Mesendoderm (in vitro differentiated cells): ENCODE measurements at regions not wholly inside any gene's neighbourhood (a gene's known extent, or its start where the extent isn't known, plus 50 kb on each side); places are given as distances from the start of the nearest gene placed in this dataset.
A peak's percentile ranks its signal among the peaks of the same experiment; 100 is the strongest.

ENCODE experiments used
- DNase-seq: peaks from one replicate; pipeline ENCODE4 v3.0.0; 2013
- H2AK5ac ChIP-seq: 2 replicates; pipeline ENCODE4 v1.6.1; 2013; ENCODE audit warnings: low read length, inconsistent platforms
- H2BK120ac ChIP-seq: 2 replicates; pipeline ENCODE4 v1.6.1; 2013; ENCODE audit warnings: low read depth, mild to moderate bottlenecking, low read length, moderate library complexity, mixed read lengths
- H2BK15ac ChIP-seq: replicated peaks from 2 replicates; pipeline ENCODE4 v1.6.1; 2013; ENCODE audit warnings: low read depth, mild to moderate bottlenecking, moderate library complexity
- H2BK5ac ChIP-seq: 2 replicates; pipeline ENCODE4 v1.6.1; 2013; ENCODE audit warnings: low read length, inconsistent platforms
- H3K18ac ChIP-seq: 2 replicates; pipeline ENCODE4 v1.6.1; 2013; ENCODE audit warnings: mild to moderate bottlenecking, low read length, mixed read lengths
- H3K23ac ChIP-seq: one replicate; pipeline ENCODE4 v1.6.1; 2013; ENCODE audit warnings: low read length
- H3K27ac ChIP-seq: 2 replicates; pipeline ENCODE4 v1.5.1; 2013; ENCODE audit warnings: low read depth, mild to moderate bottlenecking, inconsistent platforms, low read length, moderate library complexity
- H3K27me3 ChIP-seq: 2 replicates; pipeline ENCODE4 v1.6.1; 2013; ENCODE audit warnings: low read length, control low read depth, mild to moderate bottlenecking, inconsistent platforms; ENCODE audit not compliant: insufficient read depth, poor library complexity
- H3K36me3 ChIP-seq: 2 replicates; pipeline ENCODE4 v1.6.1; 2013; ENCODE audit warnings: low read length, inconsistent platforms; ENCODE audit not compliant: control insufficient read depth, insufficient read depth
- H3K4ac ChIP-seq: one replicate; pipeline ENCODE4 v1.6.1; 2013; ENCODE audit warnings: low read depth, mild to moderate bottlenecking, low read length, moderate library complexity
- H3K4me1 ChIP-seq: 2 replicates; pipeline ENCODE4 v1.6.1; 2013; ENCODE audit warnings: low read depth, low read length, inconsistent platforms; ENCODE audit not compliant: control insufficient read depth
- H3K4me2 ChIP-seq: 2 replicates; pipeline ENCODE4 v1.6.1; 2013; ENCODE audit warnings: low read length
- H3K4me3 ChIP-seq: 2 replicates; pipeline ENCODE4 v1.5.1; 2013; ENCODE audit warnings: mild to moderate bottlenecking, low read length
- H3K56ac ChIP-seq: one replicate; pipeline ENCODE4 v1.6.1; 2013; ENCODE audit warnings: low read length
- H3K79me1 ChIP-seq: 2 replicates; pipeline ENCODE4 v1.6.1; 2013; ENCODE audit warnings: low read length, inconsistent platforms
- H3K79me2 ChIP-seq: 2 replicates; pipeline ENCODE4 v1.6.1; 2013; ENCODE audit warnings: mild to moderate bottlenecking, low read length; ENCODE audit not compliant: control insufficient read depth, insufficient read depth
- H3K9ac ChIP-seq: 2 replicates; pipeline ENCODE4 v1.6.1; 2013; ENCODE audit warnings: low read length, inconsistent platforms
- H4K5ac ChIP-seq: one replicate; pipeline ENCODE4 v1.6.1; 2013; ENCODE audit warnings: low read length
- H4K8ac ChIP-seq: one replicate; pipeline ENCODE4 v1.6.1; 2013; ENCODE audit warnings: low read depth, mild to moderate bottlenecking, control low read depth, low read length, moderate library complexity
- WGBS: extraction: QIAGEN DNeasy Blood & Tissue Kit; methylation state at CpG from one replicate; pipeline ENCODE4 v1.1.7; 2013; ENCODE audit warnings: low lambda C conversion rate, missing lambda C conversion rate; ENCODE audit not compliant: insufficient coverage; ENCODE audit errors: extremely low coverage; 5-methylcytosine and 5-hydroxymethylcytosine counted together

DNA sequence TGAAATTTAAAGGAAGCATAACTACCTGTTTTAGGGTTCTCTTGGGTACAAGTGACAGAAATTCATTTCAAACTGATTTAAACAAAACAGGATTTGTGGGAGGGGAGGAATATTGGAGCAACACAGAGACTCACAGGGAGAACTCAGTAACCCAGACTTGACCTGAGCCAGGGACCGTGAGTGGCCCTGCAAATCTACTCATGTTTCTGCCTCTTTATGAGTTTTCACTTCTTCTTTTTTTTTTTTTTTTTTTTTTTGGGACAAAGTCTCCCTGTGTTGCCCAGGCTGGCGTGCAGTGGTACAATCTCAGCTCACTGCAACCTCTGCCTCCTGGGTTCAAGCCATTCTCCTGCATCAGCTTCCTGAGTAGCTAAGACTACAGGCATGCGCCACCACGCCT lies 405.6 kb upstream of the ZNF608 start:
- no peaks in the 10 kb centered on the region for H3K27me3 ChIP-seq
- no peak overlapping the region for H2BK120ac ChIP-seq
- no peak overlapping the region for H2AK5ac ChIP-seq
- H3K4me1 ChIP-seq: no peaks in the 10 kb centered on the region
- no peak overlapping the region for H3K18ac ChIP-seq
- H3K23ac ChIP-seq: no peak overlapping the region
- no peak overlapping the region for H3K4ac ChIP-seq
- no peaks in the 10 kb centered on the region for H3K79me1 ChIP-seq
- H3K4me3 ChIP-seq: no peak overlapping the region
- H4K8ac ChIP-seq: no peak overlapping the region
- no peaks in the 10 kb centered on the region for H3K36me3 ChIP-seq
- no peak for DNase-seq
- H4K5ac ChIP-seq: no peak overlapping the region
- no peak overlapping the region for H3K4me2 ChIP-seq
- no peaks in the 10 kb centered on the region for H3K79me2 ChIP-seq
- no CpG with 5 or more reads among the region's 4 CpGs for WGBS
- H2BK5ac ChIP-seq: no peak overlapping the region
- no peak overlapping the region for H3K56ac ChIP-seq
- no peak overlapping the region for H2BK15ac ChIP-seq
- H3K9ac ChIP-seq: no peak overlapping the region
- H3K27ac ChIP-seq: no peak overlapping the region

DNA sequence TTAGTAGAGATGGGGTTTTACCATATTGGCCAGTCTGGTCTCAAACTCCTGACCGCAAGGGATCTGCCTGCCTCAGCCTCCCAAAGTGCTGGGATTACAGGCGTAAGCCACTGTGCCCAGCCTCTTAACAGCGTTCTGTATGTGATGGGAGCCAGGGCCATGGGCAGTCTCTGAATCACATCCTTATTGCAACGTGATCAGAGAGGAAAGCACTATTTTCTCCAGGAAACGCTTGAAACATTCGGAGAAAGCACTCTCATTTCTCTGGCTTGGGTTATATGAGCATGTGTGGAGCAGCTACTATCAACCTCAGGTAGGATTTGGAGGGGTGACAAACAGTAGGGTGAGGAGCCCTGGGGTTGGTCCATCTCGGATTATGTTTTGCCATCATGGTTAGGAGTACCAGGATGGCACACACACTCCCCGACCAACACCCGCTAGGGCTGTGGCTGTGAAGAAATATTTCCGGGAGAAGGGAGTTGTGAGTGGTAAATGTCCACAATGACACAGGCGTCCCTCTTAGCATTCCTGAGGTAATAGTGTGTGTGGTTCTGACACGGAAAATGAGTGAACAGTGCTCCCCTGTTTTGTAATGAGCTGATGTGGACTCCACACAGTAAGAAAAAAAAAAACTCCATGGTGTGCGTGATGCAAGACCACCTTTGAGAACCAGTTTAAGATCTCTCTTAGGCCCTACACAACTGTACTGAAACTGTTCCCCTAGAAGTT lies 406.2 kb upstream of the ZNF608 start:
- Histone ChIP-seq H3K27me3 (no peaks in the 10 kb centered on the region), H3K4me3 (no peak overlapping the region), H3K23ac (no peak overlapping the region), H3K27ac (no peak overlapping the region), H2AK5ac (no peak overlapping the region), H3K4me1 (no peaks in the 10 kb centered on the region), H3K79me1 (no peaks in the 10 kb centered on the region), H3K36me3 (no peaks in the 10 kb centered on the region), H2BK120ac (no peak overlapping the region), H3K79me2 (no peaks in the 10 kb centered on the region), H3K4ac (no peak overlapping the region), H3K18ac (no peak overlapping the region), H3K9ac (no peak overlapping the region), H4K5ac (peak overlapping the region; percentile 9), H2BK5ac (no peak overlapping the region), H3K56ac (no peak overlapping the region), H3K4me2 (no peak overlapping the region), H4K8ac (no peak overlapping the region), H2BK15ac (no peak overlapping the region)
- WGBS: no CpG with 5 or more reads among the region's 13 CpGs
- DNase-seq: no peak

DNA sequence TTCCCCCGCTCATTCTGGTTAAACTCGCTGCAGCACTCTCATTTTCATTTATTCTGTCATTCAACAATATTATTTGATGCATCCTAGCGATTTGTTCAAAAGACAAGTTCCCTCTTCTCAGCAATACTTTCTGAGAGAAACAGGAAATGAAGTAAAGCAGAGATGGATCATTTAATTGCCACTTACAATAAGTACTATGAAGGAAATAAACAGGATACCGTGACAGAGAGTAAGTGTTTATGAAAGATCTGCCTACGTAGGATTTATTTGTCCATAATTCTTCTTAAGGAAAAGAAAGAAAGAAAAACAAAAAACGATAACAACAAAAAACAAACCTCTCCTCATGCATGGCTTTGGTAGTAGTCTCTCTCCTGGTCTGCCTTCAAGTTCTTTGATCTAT lies 406.8 kb upstream of the ZNF608 start:
- H3K18ac ChIP-seq: no peak overlapping the region
- no peak for DNase-seq
- no peaks in the 10 kb centered on the region for H3K36me3 ChIP-seq
- H3K4me1 ChIP-seq: no peaks in the 10 kb centered on the region
- no peak overlapping the region for H3K56ac ChIP-seq
- no peak overlapping the region for H3K23ac ChIP-seq
- no peak overlapping the region for H4K8ac ChIP-seq
- WGBS: no CpG with 5 or more reads among the region's 6 CpGs
- H3K27me3 ChIP-seq: no peaks in the 10 kb centered on the region
- no peak overlapping the region for H2AK5ac ChIP-seq
- no peak overlapping the region for H2BK15ac ChIP-seq
- H3K79me2 ChIP-seq: no peaks in the 10 kb centered on the region
- no peaks in the 10 kb centered on the region for H3K79me1 ChIP-seq
- no peak overlapping the region for H2BK5ac ChIP-seq
- H3K4ac ChIP-seq: no peak overlapping the region
- H4K5ac ChIP-seq: no peak overlapping the region
- no peak overlapping the region for H3K27ac ChIP-seq
- H3K9ac ChIP-seq: no peak overlapping the region
- H3K4me2 ChIP-seq: no peak overlapping the region
- H3K4me3 ChIP-seq: no peak overlapping the region
- no peak overlapping the region for H2BK120ac ChIP-seq

DNA sequence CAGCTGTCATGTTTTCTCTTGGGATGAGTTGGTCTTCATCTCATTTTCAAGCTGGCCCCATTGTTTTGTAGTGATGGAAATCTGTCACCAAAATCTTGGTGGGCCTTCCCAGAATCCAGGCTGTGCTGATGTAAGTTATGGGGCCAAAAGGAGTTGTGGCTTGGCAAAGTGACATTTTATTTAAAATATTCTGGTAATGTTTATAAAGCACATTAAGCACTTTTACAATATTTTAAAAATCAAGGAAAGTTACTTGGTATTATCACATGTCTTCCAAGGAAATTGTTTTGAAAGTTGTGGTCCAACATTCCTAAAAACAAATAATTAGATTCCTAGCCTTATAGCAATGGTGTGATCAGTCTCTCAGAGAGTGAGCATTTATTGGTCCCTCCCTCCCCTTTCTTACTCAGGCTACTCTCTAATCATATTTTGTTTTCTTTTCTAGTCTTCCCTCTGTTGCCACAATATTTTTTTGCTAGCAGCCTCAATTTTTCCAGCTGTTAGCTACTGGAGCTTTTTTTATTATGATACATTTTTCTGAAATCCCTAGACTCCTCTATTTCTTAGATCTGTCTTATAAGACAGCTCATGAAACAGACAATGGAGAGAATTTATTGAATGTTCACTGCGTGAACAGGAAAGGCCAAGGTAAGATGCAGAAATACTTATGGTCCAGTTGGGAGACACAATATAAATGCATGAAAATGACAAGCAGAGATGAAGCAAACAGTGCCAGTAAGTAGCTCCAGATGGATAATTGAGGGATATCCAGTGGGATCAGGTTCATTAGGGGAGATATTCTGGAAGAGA lies 408.1 kb upstream of the ZNF608 start:
- no peak overlapping the region for H2BK15ac ChIP-seq
- no peak overlapping the region for H4K5ac ChIP-seq
- DNase-seq: no peak
- no peak overlapping the region for H4K8ac ChIP-seq
- no peaks in the 10 kb centered on the region for H3K79me1 ChIP-seq
- H3K4me2 ChIP-seq: no peak overlapping the region
- H3K79me2 ChIP-seq: no peaks in the 10 kb centered on the region
- H2AK5ac ChIP-seq: no peak overlapping the region
- no peak overlapping the region for H3K4me3 ChIP-seq
- no peak overlapping the region for H3K18ac ChIP-seq
- no peak overlapping the region for H3K4ac ChIP-seq
- no peak overlapping the region for H3K56ac ChIP-seq
- no peaks in the 10 kb centered on the region for H3K27me3 ChIP-seq
- no CpG with 5 or more reads among the region's 1 CpG for WGBS
- no peak overlapping the region for H3K27ac ChIP-seq
- H3K36me3 ChIP-seq: no peaks in the 10 kb centered on the region
- H3K9ac ChIP-seq: no peak overlapping the region
- peak overlapping the region; percentile 28 for H2BK120ac ChIP-seq
- no peaks in the 10 kb centered on the region for H3K4me1 ChIP-seq
- H2BK5ac ChIP-seq: no peak overlapping the region
- H3K23ac ChIP-seq: no peak overlapping the region

DNA sequence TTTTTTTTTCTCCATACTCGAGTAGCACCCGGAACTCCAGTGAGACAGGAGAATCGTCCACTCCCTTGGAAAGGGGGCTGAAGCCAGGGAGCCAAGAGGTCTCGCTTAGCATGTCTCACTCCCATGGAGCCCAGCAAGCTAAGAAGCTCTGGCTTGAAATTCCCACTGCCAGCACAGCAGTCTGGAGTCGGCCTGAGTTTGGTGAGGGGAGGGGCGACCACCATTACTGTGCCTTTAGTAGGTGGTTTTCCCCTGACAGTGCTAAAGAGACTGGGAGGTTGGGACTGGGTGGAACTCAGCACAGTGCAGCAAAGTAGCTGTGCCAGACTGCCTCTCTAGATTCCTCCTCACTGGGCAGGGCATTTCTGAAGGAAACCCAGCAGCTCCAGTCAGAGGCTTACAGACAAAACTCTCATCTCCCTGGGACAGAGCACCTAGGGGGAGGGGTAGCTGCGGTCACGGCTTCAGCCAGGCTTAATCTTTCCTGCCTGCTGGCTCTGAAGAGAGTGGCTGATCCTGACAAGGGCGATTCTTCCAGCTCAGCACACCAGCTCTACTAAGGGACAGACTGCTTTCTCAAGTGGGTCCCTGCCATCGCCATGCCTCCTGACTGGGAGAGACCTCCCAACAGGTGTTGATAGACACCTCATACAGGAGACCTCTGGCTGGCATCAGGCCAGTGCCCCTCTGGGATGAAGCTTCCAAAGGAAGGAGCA lies 414.5 kb upstream of the ZNF608 start:
- Histone ChIP-seq H3K27ac (no peak overlapping the region), H3K36me3 (no peaks in the 10 kb centered on the region), H2BK15ac (peak overlapping the region; percentile 8), H4K5ac (no peak overlapping the region), H3K27me3 (no peaks in the 10 kb centered on the region), H3K23ac (no peak overlapping the region), H3K56ac (peak overlapping the region; percentile 74), H3K4ac (peak overlapping the region; percentile 49), H2BK120ac (no peak overlapping the region), H4K8ac (no peak overlapping the region), H3K4me2 (no peak overlapping the region), H3K18ac (peak overlapping the region; percentile 25), H3K9ac (no peak overlapping the region), H3K4me3 (no peak overlapping the region), H3K4me1 (no peaks in the 10 kb centered on the region), H2AK5ac (no peak overlapping the region), H3K79me1 (no peaks in the 10 kb centered on the region), H2BK5ac (no peak overlapping the region), H3K79me2 (no peaks in the 10 kb centered on the region)
- peak; percentile 74 for DNase-seq
- no CpG with 5 or more reads among the region's 10 CpGs for WGBS
